ENCODE measurements at regions not wholly inside any gene's neighbourhood (a gene's known extent, or its start where the extent isn't known, plus 50 kb on each side); places are given as distances from the start of the nearest gene placed in this dataset.
A peak's percentile ranks its signal among the peaks of the same experiment; 100 is the strongest.

GRCh38 chr6:82068721-82069120, 178.8 kb downstream of the IBTK start:
- no peak for DNase-seq

GRCh38 chr6:82066991-82067411, 180.5 kb downstream of the IBTK start:
- no peak for DNase-seq

DNA sequence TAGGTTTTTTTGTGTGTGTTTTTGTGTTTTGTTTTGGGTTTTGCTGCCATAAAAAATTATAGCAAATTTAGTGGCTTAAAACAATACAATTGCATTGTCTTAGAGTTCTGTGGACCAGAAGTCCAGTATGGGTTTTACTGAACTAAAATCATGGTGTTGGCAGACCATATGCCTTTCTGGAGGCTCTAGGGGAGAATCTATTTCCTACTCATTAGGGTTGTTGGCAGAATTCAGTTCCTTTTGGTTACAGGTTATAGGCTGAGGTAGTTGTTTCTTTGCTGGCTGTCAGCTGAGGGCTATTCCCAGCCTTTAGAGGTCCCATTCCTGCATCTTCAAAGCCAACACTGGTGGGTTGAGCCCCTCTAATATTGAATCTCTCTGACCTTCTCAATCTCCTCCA, 181.3 kb downstream of the IBTK start:
- DNase-seq = no peak

DNA sequence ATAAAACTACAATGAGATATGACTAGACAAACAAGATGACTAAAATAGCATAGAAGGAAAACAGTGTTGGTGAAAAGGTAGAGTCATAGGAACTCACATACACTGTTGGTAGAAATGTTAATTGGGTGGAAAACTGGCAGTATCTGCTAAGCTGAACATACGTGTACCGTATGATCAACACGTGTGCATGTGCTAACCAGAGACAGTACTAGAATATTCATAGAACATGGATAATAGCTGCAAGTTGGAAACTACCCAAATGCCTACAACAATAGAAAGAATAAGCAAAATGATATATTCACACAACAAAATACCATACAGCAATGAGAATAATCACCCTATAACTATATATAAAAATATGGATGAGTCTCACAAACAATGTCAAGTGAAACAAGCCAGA, 184.0 kb downstream of the IBTK start:
- DNase-seq = no peak

GRCh38 chr6:82062219-82062618, 185.3 kb downstream of the IBTK start:
- no peak for DNase-seq

- DNase-seq = no peak
Measured at GRCh38 chr6:82057846-82058554, 189.5 kb downstream of the IBTK start.

DNA sequence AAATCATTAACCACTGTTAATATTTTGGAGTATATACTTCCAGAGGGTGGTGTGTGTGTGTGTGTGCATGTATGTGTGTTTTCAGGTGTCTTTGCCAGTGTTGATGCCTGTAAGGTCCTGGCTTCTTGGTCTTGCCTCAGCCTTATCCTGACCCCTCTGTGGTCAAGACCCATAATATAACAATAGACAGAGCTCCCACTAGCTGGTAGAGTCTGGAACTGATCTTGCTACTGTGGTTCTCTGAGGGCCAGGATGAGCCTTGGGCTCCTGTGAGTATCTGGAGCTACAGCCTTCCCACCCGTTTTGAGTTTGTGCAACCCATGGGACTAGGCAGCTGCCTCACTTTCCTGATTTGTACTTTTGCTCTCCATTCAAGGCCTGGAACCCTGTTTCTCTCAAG, 191.0 kb downstream of the IBTK start:
- DNase-seq = no peak

GRCh38 chr6:82045965-82046756, 201.4 kb downstream of the IBTK start:
- no peak for DNase-seq

DNA sequence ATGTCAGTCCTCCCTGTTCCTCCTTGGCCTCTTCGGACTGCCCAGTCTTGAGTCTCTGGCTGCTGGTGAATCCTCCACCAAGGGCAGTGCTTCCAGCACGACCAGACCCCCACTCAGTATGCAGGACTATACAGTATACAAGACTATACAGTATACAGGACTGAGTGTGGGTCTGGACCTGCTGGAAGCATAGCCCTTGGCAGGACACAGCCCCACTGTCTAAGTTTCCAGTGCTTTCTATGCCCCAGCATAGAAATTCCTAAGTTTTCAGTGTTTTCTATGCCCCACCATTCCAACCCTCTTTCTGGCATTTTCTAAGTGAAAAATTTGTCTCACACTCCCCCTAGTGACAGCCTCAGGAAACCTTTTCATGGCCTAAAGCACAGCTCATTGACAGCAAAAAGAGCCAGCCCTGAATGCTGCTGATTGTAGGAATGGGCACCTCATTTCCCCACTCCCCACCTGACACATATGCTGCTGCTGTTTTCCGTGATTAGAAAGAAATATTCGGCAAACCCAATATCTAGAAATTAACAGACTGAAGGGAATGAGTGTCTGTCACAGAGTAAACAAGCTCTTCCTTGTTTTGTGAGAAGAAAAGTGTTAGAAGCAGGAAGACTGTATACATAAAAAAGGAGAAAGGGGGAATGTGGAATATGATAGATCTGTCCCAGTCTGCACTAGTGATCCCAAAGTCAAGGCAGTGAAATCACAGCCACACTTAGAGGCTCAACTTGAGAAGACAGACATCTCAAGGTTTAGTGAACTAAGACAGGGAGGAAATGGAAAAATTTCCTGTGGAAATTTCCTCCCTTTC, 206.9 kb downstream of the IBTK start:
- DNase-seq = peak; percentile 74

- no peak for DNase-seq
Measured at GRCh38 chr6:82038631-82039030, 208.9 kb downstream of the IBTK start.

DNA sequence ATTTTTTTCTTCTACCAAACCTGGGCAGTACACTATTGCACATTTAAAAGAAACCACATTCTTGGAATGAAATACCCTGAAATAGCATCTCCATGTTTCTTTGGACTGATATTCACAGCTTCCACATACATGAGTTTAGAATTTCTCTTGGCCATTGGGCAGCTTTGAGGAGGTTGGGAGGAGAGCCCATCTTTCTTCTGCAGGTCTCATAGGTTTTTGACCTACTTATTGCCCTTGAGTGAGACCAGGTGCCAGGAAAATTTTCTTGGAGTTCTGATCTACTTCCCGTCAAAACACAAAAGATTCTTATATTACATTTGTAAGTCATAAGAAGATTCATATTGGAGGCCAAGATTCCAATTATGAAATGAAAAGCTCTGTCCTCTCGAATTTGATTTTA, 212.0 kb downstream of the IBTK start:
- DNase-seq = no peak

DNA sequence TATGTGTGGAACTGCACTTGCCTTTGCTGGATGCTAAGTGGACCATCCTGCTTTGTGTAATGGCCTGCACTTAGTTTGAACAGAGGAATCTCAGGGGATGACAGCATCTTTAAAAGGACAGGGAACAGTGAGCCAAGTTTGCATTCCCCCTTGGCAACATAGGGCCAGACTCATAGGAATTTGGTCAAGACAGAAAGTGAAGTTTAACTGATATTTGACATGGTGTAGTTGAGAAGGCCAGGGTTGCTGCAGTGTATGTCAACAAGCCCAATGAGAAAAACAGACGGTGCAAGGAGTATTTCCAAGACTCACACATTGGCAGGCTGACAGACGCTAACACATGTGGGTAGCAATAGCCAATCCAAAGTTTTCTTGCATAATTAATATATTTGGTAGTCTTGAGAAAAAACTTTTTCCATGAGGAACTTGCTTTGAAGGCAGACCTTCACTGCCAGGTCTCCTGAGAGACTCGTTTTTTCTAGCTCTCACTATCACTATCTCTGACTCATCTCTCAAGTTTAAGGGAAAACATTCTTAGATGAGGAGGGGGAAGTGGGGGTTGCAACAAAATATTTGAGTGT, 213.8 kb downstream of the IBTK start:
- DNase-seq = peak; percentile 68

GRCh38 chr6:82032444-82032843, 215.1 kb downstream of the IBTK start:
- no peak for DNase-seq

DNA sequence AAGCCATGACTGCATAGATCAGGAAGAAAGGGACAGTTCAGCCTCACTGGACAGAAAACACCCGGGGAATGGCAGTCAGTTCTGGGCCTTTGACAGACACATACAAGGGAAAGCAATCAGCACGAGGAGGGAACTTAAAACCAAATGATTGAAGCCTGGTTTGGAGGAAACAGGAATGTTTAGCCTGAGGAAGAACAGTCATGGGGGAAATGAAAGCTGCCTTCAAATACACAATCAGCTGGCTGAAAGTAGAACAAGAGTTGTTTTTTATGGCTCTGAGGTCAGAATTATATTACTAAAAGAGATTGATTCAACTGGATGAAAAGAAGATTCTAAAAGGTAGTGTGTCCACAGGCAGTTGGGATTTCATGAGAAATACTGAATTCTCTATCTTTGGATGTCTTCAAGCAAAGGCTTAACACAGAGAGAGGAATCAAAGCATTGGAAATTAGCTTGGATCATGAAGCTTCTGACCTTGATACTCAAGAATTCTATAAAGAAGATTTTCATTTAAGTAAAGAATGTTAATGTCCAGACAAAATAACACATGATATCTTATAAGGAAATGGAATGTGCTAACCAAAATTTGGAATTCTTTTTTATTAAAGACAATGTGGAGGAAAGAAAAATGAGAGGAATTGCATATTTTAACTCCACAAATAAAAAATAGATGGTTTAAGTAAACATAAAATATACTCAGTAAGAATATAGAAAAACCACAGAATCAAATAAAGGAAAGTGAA, 216.6 kb downstream of the IBTK start:
- peak; percentile 58 for DNase-seq

GRCh38 chr6:82030301-82030700, 217.2 kb downstream of the IBTK start:
- no peak for DNase-seq

GRCh38 chr6:82025271-82025670, 222.3 kb downstream of the IBTK start:
- no peak for DNase-seq

- peak; percentile 71 for DNase-seq
Measured at GRCh38 chr6:82022614-82023129, 224.9 kb downstream of the IBTK start.

DNA sequence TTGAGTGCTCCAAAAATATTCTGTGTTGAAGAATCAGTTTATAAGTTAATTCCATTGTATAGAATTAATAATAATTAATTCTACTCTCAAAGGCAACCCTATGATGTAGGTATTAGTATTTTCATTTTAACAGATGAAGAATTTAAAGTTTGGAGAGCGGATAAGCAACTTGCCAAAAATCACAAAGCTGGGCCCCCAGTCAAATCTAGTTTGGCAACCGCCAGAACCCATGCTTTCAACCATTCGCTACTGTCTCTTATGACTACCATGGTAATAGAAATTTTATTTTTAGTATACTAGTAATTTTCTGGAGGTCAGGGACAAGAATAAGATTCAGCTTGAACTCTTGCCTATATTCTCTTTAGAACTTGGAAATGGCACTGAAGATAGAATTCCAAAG, 229.8 kb downstream of the IBTK start:
- no peak for DNase-seq

GRCh38 chr6:82017288-82017687, 230.3 kb downstream of the IBTK start:
- peak; percentile 83 for DNase-seq

DNA sequence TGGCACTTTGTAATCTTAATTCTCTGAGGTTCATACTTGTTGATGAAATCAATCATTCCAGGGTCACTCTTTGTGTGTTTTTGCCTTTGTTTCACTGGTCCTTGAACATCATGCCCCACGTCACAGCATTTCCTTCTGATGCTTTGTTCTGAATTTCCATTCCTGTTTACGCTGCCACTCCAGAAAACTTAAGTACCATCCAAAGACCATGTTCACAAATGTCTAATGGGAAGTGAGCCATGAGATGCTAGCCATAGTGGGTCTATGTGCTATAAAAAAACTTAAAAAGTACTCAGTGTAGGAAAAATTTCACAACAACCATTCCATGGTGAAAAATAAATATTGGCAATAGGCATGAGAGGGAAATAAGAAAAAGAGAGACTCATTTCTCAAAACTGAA, 232.0 kb downstream of the IBTK start:
- no peak for DNase-seq

GRCh38 chr6:82015043-82015442, 232.5 kb downstream of the IBTK start:
- DNase-seq = no peak

Measured in islet precursor cell (in vitro differentiated cells).